Uterus (tissue), 2 donors: ENCODE measurements at regions not wholly inside any gene's neighbourhood (a gene's known extent, or its start where the extent isn't known, plus 50 kb on each side); places are given as distances from the start of the nearest gene placed in this dataset.

ENCODE experiments used
- POLR2A ChIP-seq, 2 donors: fragments of 450-650 bp; IDR thresholded peaks; one replicate each; pipeline ENCODE4 v1.6.1; 2016; ENCODE audit warnings: antibody characterized with exemption in 2 of 2, mild to moderate bottlenecking in 1 of 2, moderate library complexity in 1 of 2
- TF ChIP-seq, protein P1 (sequence below), 4 experiments: fragments of 200-600 bp in 2 of 4; fragments of 450-650 bp in 2 of 4; sonication (generic) in 2 of 4; IDR thresholded peaks; one replicate each; pipeline ENCODE4 v1.5.1; 2016 to 2019; ENCODE audit warnings: antibody characterized with exemption in 4 of 4, mild to moderate bottlenecking in 2 of 4, moderate library complexity in 1 of 4

DNA sequence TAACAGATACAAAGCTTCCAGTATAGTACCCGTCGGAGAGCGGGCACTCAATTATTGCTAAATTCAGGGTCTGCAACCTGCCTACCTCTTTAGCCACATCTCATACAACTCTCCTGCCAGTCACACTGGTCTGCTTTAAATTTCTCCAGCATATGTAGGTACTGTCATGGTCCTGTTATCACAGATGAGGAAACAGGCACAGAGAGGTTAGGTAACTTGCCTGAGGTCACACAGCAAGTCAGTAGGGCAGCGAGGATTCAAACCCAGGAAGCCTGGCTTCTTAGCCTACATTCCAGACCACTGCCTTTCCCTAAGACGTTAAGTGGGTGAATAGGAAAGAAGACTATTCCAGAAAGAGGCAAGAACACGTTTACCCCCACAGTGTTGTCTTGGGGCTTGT, 186.0 kb upstream of the NFIB start:
- TF ChIP-seq, protein P1, sequence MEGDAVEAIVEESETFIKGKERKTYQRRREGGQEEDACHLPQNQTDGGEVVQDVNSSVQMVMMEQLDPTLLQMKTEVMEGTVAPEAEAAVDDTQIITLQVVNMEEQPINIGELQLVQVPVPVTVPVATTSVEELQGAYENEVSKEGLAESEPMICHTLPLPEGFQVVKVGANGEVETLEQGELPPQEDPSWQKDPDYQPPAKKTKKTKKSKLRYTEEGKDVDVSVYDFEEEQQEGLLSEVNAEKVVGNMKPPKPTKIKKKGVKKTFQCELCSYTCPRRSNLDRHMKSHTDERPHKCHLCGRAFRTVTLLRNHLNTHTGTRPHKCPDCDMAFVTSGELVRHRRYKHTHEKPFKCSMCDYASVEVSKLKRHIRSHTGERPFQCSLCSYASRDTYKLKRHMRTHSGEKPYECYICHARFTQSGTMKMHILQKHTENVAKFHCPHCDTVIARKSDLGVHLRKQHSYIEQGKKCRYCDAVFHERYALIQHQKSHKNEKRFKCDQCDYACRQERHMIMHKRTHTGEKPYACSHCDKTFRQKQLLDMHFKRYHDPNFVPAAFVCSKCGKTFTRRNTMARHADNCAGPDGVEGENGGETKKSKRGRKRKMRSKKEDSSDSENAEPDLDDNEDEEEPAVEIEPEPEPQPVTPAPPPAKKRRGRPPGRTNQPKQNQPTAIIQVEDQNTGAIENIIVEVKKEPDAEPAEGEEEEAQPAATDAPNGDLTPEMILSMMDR (IDR thresholded peaks at IDR 0.05): no peak
- TF ChIP-seq POLR2A (IDR thresholded peaks at IDR 0.05): no peak
